Left kidney (tissue), 1 donor: ENCODE measurements at regions not wholly inside any gene's neighbourhood (a gene's known extent, or its start where the extent isn't known, plus 50 kb on each side); places are given as distances from the start of the nearest gene placed in this dataset.

ENCODE experiments used
- DNase-seq: peaks from one replicate; pipeline ENCODE4 v3.0.0-alpha.2; 2013

DNA sequence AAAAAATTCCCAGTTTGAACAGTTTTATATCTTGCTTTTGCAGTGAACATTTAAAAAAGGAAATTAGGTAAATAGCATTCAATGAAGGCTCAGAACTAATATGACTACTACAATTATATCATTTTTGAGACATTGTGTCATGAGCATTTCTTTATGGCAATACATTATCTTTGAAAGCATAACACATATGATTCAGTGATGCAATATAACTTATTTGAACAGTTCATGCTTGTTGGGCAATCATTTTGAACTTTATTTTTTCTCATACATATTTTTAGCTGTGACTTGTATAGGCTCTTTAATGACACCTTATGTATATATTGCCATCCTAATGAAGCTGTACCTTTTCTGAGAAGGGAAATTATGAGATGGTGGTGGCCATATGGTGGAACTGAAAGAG, 828.6 kb upstream of the NR2F2 start:
- DNase-seq: no peak

DNA sequence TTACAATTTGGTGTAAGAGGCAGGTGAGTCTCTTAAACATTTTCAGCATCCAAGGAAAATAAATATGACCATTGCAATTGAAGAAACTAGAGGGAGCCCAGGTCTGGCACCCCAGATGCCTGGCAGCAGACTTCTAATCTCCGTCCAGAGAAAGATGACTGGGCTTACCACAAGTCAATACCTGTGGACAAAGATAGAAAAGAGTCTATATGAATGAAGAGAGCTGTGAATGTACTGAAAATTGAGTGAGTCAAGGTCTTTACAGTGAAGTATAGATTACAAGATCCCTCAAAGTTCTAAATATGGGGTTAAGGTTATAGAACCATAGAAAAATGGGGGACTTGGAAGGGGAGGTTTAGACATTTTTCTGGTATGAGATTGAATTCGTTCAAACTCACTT, 827.4 kb upstream of the NR2F2 start:
- no peak for DNase-seq

DNA sequence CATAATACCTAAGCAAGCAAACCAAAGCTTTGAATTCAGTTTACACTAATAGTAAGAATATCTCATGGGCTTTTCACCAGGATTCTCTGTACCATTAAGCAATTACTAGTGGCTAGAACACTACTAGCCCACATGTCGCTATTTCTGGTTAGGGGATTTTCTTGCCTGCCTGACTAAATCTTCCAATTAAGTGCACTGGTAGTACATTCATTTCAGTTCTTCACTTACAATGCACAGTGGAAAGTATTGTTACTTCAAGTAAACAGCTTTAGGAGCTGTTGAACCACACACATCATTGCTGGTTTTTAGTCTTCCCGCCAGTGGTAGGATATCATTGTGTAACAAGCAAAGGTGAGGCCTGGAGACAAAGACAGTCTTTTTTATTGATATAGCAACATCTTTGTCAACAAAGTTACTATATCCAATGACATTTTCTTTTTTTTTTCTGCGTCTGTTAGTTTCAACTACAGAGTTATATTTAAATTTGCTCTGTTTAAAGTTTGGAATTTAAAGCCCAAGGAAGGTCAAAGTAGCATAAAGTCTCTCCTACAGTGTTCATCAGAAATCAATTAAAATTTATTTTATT, 826.8 kb upstream of the NR2F2 start:
- no peak for DNase-seq

DNA sequence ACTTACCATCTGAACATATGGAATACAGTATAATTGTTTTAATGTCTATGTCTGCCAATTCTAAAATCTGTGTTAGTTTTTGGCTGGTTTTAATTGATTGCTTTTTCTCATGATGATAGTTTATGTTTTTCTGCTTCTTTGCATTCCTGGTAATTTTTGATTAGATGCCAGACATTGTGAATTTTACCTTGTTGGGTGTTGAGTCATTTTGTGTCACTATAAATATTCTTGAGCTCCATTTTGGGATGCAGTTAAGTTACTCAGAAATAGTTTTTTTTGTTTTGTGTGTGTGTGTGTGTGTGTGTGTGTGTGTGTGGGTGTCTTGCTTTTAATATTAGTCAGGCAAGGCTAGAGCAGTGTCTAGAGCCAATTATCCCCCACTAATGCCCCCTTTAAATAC, 818.8 kb upstream of the NR2F2 start:
- DNase-seq: no peak

DNA sequence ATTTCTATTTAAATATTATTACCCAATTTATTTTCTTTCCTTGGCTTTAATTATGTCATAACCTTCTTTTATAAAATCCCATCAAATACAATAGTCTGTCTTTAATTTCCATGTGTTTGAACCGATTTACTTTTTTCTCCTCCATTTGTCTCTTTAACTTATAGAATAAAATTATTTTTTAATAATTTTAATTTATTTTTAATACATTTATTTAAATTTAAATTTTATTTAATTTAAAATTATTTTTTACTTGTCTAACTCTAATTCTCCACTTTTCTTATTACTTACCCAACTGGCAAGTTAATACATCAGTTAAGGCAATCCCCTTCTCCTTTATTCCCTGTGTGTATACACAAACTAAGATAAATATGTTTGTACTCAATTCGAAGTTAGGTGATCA, 817.6 kb upstream of the NR2F2 start:
- DNase-seq: no peak

DNA sequence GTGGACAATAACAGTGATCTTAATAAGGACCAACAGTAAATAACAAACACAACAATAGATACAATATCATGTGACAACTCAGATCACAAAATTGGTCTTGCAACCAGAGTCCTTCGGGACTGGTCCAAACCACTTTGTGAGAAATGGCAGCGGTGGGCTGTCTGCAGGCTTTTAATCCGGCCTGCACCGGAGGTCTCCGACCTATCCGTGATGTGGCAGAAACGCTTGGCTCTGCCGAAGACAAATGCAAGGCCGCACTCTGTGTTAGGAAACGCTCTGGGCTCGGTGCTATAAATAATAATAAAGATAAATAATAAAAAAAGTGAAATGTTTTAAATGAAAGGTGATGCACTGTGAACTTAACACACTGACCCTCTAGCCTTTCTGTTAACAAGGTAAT, 810.6 kb upstream of the NR2F2 start:
- DNase-seq: no peak

DNA sequence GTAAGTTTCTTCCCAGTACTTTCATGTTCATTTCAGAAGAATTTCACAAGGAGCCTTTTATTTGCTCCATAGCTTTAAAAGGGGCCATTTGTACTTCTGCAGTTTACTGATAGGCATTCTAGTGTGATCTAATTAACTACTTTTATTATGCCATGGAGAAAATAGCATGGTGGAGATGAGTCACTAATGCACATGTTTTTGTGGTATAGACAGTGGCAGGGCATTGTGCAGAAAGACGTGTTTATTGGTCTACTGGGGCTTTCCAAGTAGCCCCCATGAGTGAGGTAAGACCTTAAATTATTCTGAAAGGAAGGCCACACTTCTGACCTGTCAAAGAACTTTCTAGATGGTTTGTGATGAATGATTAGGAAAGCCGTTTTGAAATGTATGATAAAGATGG, 810.0 kb upstream of the NR2F2 start:
- no peak for DNase-seq

DNA sequence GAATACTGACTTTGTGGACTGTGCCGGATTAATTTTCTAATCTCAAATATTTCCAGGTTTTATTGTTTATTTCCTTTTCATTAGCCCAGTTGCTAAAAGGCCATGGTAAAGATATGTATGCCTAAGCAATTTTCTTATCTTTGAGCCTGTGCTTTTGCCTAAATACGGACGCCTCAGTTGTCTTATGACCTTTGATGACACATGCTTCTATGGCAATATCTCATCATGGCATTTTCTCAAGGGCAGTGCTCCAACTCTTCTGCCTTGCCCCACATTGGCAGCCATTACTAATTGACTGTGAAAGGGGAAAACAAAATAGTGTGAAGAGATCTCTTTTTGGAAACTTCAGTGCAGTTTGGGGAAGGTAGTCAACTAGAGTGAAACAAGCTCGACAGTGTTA, 809.6 kb upstream of the NR2F2 start:
- no peak for DNase-seq

DNA sequence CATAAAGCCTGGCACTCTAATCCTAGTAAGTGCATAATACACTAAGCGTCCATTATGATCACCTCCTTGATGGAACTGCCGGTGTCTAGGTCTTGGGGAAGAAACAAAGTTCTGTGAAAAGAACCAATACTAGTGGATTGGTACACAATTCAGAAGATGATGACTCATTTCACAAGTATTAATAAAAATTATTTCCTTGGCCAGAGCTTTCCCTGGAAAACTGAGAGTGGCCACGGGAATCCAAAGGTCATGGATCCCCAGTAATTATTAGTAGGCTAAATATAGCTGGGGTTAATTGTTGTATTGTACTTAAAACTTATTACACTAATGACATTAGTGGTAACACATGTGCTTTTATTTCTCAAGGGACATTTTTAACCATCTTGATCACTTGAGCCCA, 808.0 kb upstream of the NR2F2 start:
- no peak for DNase-seq

DNA sequence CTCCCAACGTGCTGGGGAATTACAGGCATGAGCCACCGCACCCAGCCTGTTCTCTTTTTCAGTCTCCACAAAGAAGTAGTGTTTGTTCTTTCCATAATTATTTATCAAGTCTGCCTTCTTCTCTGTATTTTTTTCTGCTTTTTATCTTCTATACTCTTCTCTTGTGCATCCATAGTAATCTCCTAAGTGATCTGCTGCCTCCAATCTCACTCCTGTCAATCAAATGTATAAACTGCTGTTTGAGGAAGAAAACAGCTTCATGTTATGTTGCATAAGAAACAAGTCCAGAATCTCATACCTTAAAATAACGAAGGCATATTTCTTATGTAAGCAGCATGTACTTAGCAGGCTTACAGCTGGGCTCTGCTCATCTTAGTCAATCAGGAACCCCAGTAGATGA, 801.6 kb upstream of the NR2F2 start:
- DNase-seq: no peak

DNA sequence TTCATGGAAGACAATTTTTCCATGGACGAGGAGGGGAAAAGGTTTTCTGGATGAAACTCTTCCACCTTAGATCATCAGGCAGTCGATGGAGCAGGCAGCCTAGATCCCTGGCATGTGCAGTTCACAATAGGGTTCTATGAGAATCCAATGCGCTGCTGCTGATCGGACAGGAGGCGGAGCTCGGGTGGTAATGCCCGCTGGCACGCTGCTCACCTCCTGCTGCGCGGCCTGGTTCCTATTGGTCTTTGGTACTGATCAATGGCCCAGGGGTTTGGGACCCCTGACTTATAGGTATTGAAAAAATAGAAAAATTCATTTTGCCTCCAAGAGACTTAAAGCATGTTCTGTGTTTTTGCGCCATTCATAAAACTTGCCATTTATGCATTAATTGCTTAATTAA, 793.9 kb upstream of the NR2F2 start:
- DNase-seq: no peak

DNA sequence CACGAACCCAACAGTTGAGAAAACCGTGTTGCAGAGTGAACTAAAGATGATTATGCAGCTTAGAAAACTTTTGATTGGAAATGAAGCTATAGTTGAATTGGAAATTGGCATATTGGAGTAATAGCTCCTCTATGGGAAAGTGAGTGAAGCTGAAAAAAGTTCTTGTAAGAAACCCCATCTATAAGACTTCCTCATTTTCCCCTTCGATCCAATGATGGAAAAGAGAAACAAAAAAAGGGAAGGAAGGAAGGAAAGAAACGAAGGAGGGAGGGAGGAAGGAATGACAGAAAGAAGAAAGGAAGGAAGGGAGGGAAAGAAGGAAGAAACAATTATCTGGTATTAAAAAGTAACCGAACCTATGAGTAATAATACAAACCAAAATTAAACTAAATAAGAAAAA, 791.8 kb upstream of the NR2F2 start:
- no peak for DNase-seq

DNA sequence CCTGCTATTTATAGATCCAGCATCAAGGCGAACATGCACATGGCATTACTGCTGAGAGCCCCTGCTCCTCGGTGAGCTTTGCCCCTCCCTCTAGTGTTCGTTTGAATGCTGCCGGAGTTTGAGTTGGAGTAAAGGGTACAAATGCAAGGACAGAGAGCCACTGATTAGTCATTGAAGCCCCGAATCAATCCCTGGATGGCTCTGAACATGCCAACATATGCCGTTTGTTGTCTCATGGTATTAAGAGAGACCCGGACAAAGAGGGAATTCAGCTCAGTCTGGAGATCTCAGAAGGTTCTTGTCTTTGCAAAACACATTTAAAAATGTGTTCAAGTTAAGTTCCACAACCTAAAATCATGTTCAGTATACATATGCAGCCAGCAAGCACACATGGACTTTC, 789.2 kb upstream of the NR2F2 start:
- DNase-seq: no peak

DNA sequence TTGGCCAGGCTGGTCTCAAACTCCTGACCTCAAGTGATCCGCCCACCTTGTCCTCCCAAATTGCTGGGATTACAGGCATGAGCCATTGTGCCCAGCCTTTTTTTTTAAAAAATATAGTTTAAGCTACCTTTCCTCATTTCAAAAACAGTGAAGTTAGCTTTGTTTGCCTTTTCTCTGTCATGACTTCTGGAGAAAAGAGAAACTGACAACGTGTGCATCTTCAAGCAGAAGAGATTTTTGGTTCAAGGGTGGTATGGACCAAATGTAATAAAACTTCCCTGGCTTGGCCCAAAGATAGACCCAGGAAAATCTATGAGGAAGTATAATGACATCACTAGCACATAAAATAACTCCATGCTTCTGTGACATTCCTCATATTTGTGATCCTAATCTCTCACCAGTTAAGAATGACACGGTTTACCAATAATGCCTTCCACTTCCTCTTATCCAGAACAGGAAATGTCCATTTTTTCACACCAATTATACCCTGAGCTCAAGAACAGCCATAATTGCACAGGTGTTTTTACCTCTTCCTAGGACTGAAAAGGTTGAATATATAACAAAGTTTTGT, 781.2 kb upstream of the NR2F2 start:
- no peak for DNase-seq

DNA sequence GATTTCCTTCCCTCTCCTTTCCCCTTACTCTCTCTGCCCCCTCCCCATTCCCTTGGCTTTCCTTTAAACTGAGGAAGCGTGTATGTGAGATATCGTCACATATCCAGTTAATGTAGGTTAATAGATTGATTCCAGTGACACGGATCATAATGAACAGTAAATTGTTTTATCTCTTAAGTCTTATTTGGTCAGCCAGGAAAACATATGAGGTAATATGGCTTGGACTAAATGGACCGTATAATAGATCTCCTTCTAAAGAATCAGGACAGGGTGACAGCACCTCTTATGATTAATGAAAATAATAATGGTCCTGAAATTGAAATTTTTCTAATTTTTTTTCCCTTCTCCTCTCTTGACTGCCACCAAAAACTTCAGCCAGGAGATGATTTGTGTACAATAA, 779.8 kb upstream of the NR2F2 start:
- DNase-seq: no peak

DNA sequence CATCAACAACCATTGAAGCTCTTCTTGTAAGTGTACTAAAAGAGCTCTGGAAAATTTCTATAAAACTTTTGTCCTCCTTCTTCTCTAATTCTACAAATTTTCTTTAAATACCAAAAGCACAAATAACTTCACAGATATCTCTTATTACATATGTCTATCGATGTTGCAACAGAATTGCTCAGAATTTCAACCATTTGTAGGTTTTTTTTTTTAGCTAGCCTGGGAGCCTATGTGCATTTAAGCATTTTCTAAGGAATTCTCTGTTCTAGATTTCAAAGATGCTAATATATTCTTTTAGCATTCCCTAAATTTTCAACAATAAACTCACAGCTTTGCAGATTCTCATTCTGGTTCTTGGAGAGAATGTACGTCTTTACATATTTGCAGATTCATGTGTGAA, 774.3 kb upstream of the NR2F2 start:
- DNase-seq: no peak

DNA sequence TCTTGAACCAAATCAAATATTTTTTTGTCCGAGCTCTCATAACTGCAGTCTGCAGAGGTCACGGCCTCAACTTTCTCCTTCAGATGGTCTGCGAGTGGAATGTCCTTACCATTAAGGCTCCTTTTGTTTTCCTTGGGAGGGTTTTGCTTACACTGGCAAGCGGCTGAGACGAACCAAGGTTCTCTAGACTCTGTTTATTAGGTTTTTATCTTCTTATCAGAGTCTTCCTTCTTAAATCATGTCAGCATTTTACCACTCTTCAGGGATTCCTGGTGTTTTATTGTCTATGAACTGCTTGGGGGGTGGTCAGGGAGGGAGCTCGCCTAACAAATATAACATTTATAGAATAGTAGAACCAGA, 773.7 kb upstream of the NR2F2 start:
- peak; percentile 77 for DNase-seq

DNA sequence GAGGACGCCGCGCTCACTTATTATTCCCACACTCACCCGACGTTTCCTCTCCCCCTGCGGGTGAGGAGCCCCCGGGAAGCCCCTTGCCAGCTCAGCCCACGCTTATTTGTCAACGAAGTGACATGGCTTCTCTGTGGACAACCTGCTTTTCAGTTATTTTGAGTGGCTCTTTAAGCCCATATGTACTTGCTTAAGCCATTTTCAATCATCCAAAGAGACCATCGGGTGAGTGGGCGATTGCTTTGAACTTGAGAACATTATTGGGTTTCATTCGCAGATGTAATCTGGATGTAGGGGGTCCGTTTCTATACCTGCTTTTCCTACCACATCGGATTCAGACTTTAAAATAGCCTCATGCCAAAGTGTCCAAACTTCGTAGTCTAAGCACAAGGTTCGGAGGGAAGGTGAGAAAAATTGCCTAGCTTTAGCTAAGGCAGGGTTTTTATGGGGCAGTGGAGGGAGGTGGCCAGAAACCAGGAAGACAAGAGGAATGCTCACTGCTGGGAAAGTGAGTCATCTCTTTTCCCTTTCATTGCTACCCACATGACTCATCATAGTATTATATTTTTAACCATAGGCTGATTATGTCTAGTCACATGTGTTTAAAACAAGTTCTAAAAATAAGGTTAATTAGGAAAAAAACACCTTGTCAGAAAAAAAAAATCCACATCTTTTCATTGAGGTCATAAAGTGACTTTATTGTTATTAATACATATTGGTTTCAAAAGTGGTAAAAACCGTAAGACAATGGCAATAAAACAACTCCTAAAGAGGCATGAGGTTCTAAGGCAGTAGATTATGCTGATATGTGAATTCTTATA, 773.1 kb upstream of the NR2F2 start:
- DNase-seq: no peak

DNA sequence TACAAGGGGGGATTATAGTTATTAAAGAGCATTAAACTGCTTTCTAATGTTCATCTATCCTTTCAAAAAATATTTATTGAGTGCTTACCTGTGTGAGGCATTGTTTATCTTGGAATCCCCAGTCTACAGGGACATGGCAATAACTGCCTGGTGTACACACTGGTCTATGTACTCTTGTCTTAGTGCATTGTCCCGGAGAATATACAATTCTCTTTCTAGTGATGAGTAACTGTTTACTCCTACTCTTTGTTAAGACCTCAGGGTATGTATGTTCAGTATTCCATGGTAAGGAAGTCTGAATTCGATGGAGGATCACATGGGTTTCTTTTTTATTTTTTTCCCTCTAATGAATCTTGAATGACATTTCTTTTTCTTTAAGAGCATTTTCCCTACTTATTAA, 772.4 kb upstream of the NR2F2 start:
- no peak for DNase-seq

DNA sequence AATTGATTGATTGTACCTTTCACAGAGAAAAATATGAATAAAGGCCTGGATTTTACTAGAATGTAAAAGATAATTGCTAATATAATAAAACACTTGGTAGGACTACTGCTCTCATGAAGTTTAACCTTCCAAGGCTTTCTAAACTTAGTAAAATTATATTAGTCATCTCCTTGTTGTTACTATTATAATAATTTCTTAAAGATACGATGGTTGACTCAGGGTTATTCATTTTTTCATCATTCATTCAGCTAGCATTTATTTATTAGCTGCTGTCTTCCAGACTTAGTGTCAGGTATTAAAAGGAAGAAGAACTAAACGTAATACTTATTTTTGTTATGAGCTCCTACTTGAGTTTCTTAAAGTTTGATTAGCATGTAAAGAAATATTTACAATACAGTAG, 771.6 kb upstream of the NR2F2 start:
- DNase-seq: no peak

DNA sequence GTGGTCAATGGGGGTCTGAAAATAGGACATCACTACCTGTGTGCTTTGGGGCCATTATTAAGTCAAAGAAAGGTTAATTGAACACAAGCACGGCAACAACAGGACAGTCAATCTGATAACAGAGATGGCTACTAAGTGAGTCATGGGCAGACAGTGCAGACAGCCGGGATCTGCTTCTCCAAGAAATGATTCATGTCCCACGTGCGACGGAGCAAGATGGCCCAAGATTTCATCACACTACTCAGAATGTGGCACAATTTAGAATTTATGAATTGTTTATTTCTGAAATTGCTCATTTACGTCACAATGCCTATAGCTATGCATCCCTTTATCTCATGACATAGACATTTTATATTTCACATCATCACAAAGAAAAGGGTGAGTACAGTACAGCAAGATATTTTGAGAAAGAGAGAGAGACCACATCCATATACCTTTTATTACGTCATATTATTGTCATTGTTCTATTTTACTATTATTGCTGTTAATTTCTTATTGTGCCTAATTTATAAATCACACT, 770.6 kb upstream of the NR2F2 start:
- no peak for DNase-seq

DNA sequence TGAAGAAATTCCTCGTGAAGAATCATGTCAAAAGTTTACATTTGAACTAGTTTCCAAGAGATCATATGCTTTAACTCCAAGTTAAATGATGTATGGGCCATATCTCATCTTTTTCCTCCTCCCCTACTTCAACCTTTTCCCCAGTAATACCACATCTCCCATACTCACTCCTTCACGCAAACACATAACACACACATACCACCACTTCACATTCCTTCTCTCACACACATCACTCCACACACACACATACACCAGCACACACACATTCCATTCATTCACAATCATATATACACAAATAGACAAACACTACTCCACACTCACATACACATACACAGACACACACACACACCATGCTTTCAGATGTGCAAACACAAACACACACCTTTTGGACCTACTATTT, 769.0 kb upstream of the NR2F2 start:
- DNase-seq: no peak

DNA sequence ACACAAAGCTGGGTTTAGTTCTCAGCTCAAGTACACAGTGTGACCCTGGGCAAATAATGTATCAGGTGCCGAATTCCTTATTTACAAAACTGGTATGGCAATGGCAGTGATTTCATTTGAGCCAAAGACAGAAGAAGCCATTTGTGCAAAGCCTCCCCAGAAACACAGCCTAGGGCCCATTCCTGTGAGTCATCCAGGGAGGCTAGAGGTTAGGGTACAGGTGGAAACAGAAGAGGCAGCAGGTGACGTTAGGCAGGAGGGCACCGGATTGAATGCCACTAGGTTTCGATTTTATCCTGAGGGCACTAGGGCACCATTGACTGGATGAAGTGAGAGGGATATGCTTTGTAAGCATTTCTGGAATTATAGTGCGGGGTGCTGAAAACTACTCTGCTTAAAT, 766.9 kb upstream of the NR2F2 start:
- DNase-seq: no peak
